Esophagus squamous epithelium (tissue), 4 donors: ENCODE measurements at regions not wholly inside any gene's neighbourhood (a gene's known extent, or its start where the extent isn't known, plus 50 kb on each side); places are given as distances from the start of the nearest gene placed in this dataset.

ENCODE experiments used
- POLR2A ChIP-seq, 4 donors: fragments of 450-650 bp; IDR thresholded peaks; one replicate each; pipeline ENCODE4 v1.6.1; 2017; ENCODE audit warnings: antibody characterized with exemption in 4 of 4, mild to moderate bottlenecking in 4 of 4, moderate library complexity in 3 of 4
- TF ChIP-seq, protein P1 (sequence below), 6 experiments: fragments of 450-650 bp in 4 of 6; fragments of 200-600 bp in 2 of 6; sonication (generic) in 2 of 6; IDR thresholded peaks; one replicate each; pipeline ENCODE4 v1.5.1; 2016 to 2019; ENCODE audit warnings: antibody characterized with exemption in 6 of 6, mild to moderate bottlenecking in 4 of 6, moderate library complexity in 4 of 6

DNA sequence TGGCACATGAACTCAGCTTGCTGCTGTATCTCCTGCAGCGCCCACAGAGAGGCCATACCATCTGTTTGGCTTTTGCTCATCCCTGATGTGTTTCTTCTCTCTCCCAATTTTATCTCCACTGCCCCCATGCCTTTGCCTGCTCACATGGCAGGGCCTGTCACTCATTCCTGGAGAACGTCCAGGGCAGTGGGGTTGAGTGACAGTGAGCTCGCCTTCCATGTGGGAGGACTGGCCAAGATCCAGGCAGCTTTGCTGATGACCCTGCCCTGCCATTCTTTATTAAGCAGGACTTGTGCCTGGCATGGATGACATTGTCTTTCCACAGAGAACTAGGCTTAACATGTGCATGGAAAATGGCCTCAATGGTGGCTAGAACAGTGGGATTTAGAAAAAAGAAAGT is 230.5 kb upstream of the THSD7B start:
- TF ChIP-seq, protein P1, sequence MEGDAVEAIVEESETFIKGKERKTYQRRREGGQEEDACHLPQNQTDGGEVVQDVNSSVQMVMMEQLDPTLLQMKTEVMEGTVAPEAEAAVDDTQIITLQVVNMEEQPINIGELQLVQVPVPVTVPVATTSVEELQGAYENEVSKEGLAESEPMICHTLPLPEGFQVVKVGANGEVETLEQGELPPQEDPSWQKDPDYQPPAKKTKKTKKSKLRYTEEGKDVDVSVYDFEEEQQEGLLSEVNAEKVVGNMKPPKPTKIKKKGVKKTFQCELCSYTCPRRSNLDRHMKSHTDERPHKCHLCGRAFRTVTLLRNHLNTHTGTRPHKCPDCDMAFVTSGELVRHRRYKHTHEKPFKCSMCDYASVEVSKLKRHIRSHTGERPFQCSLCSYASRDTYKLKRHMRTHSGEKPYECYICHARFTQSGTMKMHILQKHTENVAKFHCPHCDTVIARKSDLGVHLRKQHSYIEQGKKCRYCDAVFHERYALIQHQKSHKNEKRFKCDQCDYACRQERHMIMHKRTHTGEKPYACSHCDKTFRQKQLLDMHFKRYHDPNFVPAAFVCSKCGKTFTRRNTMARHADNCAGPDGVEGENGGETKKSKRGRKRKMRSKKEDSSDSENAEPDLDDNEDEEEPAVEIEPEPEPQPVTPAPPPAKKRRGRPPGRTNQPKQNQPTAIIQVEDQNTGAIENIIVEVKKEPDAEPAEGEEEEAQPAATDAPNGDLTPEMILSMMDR (IDR thresholded peaks at IDR 0.05) = no peak
- no peak for TF ChIP-seq POLR2A (IDR thresholded peaks at IDR 0.05)
